HG03565 (cell line): ENCODE measurements at regions not wholly inside any gene's neighbourhood (a gene's known extent, or its start where the extent isn't known, plus 50 kb on each side); places are given as distances from the start of the nearest gene placed in this dataset.
A peak's percentile ranks its signal among the peaks of the same experiment; 100 is the strongest.

ENCODE experiments used
- ATAC-seq: cut with Tn5 transposase; IDR thresholded peaks from one replicate; pipeline ENCODE4 v1.9.1; 2021; ENCODE audit warnings: mild to moderate bottlenecking, moderate library complexity; ENCODE audit not compliant: unreplicated experiment

GRCh38 chr18:63071701-63072141 lies 247.8 kb downstream of the BCL2 start:
- ATAC-seq: no peak

GRCh38 chr18:63070767-63071502 lies 248.6 kb downstream of the BCL2 start:
- ATAC-seq: no peak

DNA sequence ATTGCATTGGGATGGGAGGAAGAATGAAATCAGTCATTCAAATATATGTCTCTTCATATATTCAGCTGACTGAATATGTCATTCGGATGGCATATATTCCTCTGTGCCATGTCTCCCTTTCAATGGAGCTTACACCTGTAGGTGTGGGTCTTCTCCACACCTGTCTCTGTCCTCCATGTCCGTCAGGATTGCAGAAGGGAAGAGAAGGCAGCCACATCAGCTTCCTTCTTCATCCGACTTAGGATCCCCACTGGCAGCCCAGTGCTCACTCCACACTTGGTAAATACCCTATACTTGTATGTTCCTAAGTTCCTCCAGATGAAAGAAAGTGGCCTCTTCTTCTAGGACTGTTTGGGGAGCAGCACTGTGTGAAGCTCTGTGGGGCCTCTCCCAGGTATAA lies 250.1 kb downstream of the BCL2 start:
- no peak for ATAC-seq

GRCh38 chr18:63067939-63068338 lies 251.6 kb downstream of the BCL2 start:
- ATAC-seq: no peak

- no peak for ATAC-seq
Measured at GRCh38 chr18:63065172-63065571, 254.4 kb downstream of the BCL2 start.

DNA sequence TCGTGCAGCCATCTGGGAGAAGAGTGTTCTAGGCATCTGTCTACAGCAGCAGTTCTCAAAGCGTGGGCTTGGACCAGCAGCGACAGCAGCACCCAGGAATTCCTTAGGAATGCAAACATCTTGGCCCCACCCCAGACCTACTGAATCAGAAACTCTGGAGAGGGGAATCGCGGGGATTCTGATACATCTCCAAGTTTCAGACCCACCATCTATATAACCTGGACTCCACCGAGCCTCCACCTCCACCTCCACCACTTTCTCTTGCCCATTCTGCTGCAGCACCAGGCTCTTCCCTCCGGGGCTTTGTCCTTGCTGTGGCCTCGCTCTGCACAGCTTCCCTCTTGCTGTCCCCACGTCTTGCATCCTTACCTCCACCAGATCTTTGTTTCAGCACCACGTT lies 256.4 kb downstream of the BCL2 start:
- ATAC-seq: no peak

DNA sequence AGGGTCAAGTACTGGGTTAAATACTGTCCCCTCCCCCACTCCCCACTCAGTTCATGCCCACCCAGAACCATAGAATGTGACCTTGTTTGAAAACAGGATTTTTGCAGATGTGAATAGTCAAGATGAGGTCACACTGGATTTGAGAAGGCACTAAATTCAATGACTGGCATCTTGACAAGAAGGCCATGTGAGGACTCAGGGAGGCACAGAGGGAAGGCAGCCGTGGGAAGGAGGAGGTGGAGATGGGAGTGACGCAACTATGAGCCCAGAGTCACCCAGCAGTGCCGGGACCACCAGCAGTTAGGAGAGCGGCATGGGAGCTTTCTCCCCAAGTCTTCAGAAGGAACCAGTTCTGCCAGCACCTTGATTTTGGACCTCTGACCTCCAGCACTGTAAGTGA lies 257.3 kb downstream of the BCL2 start:
- ATAC-seq: no peak

GRCh38 chr18:63061303-63061702 lies 258.3 kb downstream of the BCL2 start:
- ATAC-seq: no peak

GRCh38 chr18:63058521-63058920 lies 261.0 kb downstream of the BCL2 start:
- ATAC-seq: no peak

GRCh38 chr18:63057707-63058106 lies 261.9 kb downstream of the BCL2 start:
- ATAC-seq: no peak

DNA sequence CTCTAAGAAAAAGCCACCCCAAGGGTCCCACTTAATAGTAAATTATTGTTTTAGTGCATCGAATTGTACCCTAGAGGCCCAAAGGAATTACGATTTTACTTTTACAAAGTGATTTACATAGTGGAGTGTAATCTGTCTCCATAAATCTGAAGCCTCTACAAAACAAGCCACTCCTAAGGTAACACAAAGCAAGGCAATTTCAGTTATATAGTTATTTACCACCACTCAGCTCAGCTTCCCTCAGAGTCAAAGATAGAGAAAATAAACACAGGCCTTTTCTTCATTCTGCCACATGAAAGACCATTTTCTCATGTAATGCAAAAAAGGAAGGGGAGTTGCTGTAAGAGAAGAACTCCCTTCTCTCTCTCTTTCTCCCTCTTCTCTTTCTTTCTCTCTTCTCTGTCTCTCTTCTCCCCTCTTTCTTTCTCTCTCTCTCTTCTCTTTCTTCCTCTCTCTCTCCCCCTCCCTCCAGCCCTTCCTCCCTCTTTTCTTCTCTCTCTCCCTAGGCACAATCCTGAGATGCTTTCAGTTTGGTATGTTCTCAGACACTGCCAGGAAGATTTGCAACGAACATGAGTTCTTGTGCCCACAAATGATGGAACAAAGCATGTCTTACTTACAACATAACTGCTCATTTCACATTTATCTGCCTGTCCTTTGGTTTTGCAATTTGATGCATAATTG lies 264.5 kb downstream of the BCL2 start:
- no peak for ATAC-seq

DNA sequence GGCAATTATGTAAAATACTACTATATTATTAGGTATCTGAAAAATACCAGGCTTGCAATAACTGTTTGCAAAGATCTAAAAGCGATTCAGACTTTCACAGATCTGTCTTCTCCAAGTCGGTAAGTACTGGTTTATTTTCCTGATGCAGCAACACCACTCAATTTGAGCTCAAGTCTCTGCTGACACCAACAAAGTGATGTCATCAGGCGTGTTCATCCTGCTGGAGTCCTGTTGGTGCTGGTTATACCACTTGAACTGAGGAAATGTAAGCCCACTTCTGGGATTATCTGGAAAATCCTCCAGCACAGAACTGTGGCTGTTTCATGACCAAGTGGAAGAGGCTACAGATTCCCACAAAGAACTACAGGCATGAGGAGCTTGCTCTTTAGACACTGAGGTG lies 267.6 kb downstream of the BCL2 start:
- ATAC-seq: no peak

DNA sequence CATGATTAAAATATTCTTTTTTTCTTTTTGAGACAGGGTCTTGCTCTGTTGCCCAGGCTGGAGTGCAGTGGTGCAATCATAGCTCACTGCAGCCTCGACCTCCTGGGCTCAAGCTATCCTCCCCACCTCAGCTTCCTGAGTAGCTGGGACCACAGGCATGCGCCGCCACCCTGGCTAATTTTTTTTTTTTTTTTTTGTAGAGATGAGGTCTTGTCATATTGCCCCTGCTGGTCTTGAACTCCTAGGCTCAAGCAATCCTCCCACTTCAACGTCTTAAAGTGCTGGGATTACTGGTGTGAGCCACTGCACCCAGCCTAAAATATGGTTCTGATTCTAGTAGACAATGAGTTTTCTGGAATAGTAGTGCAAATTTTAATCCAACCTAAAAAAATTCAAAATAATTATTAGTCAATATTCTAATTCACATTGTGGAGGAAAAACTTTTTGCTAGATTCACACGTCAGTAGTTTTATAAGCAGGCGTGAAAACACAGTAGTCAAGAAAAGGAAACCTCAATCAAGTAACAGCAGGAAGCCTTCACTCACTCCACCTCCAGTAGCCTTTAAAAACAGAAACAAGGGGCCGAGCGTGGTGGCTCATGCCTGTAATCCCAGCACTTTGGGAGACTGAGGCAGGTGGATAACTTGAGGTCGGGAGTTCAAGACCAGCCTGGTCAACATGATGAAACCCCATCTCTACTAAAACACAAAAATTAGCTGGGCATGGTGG lies 268.7 kb downstream of the BCL2 start:
- ATAC-seq: peak; percentile 53

DNA sequence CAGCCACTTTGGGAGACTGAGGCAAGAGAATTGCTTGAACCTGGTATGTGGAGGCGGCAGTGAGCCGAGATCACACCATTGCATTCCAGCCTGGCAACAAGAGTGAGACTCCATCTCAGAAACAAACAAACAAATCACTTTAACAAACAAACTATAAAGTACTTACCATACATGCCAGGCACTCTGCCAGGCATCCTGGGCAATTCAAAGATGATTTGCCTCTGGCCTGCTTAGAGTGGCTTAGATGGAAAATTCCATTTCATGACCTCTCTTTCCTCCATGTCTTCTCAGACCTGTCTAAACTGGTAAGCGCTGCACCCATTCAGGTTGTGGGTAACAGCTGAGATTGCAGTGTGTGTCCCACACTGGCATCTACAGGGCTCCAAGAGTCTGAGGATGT lies 273.2 kb downstream of the BCL2 start:
- no peak for ATAC-seq

- ATAC-seq: no peak
Measured at GRCh38 chr18:63043516-63043915, 276.1 kb downstream of the BCL2 start.

GRCh38 chr18:63042351-63042750 lies 277.2 kb downstream of the BCL2 start:
- ATAC-seq: no peak

DNA sequence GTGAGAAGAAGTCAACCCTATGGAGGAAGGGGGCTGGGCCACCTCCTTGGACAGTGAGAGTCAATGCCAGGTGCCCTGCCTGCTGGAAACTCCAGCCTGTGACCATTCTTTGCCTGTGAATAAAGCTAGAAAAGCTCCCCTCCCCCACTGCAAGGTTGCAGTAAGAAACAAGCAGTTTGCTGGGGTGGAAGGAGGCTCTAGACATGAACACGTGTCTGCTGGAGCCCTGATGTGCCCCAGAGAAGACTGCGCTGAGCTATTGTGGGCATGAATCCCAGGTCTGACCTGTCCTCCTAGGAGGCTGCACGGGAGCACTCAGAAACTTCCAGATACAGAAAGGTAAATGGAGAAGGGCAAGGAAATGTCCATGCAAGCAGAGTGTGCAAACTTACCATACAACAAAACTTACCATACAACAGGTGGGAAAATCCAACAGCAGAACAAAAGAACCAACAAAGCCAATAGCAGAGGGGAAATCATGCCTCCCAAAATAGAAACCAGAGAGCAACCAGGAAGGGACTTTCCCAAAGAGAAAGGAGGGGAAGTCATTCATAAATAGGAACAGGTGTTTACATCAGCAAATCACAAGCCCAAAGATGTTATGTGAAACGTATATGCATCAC lies 278.7 kb downstream of the BCL2 start:
- ATAC-seq: peak; percentile 56

DNA sequence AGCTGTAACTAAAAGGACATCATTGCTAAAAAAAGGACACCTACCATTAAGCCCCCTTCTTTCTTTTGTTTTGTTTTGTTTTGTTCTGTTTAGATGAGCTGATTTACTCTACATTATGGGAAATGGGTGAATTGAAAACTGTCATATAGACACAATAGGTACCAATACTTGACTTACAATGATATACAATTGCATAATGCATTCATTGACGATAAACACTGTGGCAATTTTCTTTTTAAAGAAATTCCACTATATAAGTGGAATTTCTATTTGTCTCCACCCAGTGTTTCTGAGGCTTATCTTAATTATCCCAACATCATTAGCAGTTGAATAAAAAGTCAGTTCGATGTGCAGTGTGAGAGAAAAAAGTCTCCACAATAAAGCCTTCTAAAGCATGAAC lies 282.1 kb downstream of the BCL2 start:
- ATAC-seq: no peak

DNA sequence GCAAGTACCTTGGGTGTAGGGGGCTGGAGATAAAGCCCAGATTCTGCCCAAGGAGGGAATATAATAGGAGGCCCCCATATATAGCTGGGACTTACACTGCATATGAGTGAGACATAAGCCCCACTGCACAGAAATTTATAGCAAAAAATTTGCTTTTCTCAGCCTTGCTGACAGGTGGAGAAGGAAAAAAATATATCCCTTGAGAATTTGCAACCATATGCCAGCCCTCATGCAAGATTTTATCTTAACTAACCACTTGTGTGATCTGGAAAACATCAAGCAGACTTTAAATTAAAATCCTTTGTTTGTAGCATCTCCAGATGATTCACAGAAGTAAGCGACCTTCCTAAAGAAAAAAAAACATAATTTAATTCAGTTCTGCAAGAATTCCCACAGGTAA lies 288.2 kb downstream of the BCL2 start:
- no peak for ATAC-seq
